AG09309 (cell line): ENCODE measurements at regions not wholly inside any gene's neighbourhood (a gene's known extent, or its start where the extent isn't known, plus 50 kb on each side); places are given as distances from the start of the nearest gene placed in this dataset.

Source experiments
- DNase-seq: peaks from one replicate; pipeline ENCODE4 v3.0.0-alpha.2; 2010; ENCODE audit warnings: low read depth
- H3K4me3 ChIP-seq: 2 replicates; pipeline ENCODE4 v1.5.1; 2011; ENCODE audit warnings: mild to moderate bottlenecking, low read depth, low read length, moderate library complexity; ENCODE audit not compliant: control insufficient read depth
- CTCF ChIP-seq: IDR thresholded peaks from 2 replicates; pipeline ENCODE4 v1.5.1; 2011; ENCODE audit warnings: mild to moderate bottlenecking, low read depth, low read length, inconsistent platforms; ENCODE audit not compliant: insufficient read depth, control insufficient read depth; ENCODE audit errors: missing control alignments

DNA sequence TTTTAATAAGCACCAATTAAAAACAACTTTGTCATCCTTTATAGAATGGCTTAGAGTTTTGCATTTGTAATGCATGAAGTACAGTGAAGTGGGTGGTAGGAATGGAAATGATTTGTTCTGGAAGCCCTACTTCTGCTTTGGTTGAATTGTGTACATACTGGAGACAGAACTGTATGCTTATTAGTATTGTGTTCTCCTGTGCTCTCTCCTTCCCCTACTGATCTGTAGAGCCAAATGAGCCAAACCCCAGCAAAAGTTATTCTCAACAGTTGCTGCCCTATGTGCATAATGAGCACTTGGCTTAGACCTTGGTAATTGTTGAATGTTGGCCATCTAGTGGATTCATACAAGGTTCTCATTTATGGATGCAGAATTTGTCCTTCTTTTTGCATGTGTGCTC is 916.1 kb downstream of the GALC start:
- no peak for DNase-seq
- no peak overlapping the region for H3K4me3 ChIP-seq
- no peak for TF ChIP-seq CTCF

GRCh38 chr14:87076146-87076545 is 916.8 kb downstream of the GALC start:
- no peak overlapping the region for H3K4me3 ChIP-seq
- TF ChIP-seq CTCF = no peak
- DNase-seq = no peak

DNA sequence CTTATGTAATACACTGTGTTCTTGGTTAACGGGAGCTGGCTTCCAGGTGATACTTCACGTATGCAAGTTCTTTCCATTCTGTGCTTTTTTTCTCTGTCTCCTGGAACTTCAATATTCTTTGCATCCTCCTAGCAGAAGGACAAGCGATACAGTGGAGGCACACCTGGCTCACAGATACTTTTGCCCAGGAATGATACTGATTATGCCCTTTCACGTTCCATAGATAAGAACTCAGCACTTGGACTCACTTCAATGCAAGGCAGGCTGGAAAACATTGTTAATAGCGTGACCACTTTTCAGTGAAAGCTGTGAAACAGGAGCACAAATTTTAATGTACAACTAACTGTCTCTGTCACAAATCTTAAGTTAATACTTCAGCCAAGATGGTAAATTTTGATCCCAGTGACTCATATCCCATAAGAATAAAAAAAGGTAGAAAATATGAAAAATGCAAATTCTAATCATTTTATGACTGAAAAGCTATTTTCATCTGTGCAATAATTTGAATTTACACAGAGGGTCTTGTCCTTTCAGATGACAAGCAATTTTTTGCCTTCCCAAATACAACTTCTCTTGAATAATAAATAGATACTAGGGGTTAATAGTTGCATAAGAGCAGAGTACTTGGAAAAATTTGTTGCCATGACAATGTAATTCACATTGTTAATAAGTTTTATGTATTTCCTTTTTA is 919.0 kb downstream of the GALC start:
- DNase-seq = no peak
- TF ChIP-seq CTCF = no peak
- no peak overlapping the region for H3K4me3 ChIP-seq

DNA sequence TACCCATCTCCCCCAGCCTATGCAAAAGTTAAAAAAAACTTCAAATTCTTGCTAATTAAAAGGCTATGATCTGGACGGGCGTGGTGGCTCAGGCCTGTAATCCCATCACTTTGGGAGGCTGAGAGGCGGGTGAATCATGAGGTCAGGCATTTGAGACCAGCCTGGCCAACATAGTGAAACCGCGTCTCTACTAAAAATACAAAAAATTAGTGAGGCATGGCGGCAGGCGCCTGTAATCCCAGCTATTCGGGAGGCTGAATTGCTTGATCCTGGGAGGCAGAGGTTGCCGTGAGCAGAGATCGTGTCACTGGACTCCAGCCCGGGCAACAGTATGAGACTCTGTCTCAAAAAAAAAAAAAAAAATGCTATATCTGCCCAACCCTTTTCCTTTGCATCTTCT is 925.4 kb downstream of the GALC start:
- no peak for DNase-seq
- no peak for TF ChIP-seq CTCF
- H3K4me3 ChIP-seq = no peak overlapping the region

DNA sequence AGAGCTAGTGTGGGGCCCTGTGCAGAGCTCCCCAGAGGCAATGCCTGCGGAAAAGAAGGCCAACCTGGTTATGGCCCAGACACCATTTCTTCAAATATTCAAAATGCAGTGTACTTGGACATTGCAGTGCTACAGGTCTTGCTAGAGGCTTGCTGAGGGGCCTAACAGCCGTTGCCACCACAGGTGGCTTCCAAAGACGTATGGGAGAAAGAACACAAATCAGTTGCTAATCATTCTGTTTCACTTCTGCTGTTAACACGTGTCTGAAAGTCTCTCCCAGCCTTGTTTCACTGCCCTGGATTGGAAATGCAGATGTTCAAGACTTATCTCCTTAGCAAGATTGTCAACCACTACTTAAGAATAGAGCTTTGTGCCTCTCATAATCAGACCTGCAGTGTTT is 925.9 kb downstream of the GALC start:
- no peak for TF ChIP-seq CTCF
- no peak overlapping the region for H3K4me3 ChIP-seq

DNA sequence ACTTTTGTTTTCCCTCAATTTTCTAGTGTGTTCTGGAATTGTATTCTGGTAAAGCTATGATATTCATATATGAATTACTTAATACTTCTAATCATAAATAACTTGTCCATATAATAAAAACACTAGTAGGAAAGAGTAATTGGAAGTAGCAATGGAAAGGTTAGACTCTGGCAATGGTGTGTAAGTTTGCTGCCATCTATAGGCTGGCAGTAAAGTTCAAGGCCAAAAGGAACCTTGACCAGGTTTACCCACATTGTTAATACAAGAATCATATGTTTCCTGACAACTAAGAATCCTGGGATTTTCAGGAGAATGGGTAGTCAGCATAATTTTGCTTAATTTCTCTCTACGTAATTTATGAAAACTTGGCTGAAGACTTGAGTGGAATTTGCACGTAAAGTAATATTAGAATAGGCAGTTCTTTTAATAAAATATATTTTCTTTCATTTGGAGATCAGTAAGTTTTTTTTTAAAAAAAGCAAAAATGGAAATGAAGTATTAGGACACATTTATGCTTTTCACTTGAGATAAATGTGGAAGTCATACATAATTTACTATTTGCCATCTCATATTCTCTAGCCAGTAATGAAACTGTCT is 926.7 kb downstream of the GALC start:
- DNase-seq = no peak
- peak; percentile 45 for TF ChIP-seq CTCF
- no peak overlapping the region for H3K4me3 ChIP-seq

More for the DNA sequence above, 925.9 kb downstream of the GALC start:
- no peak for DNase-seq
